ENCODE measurements at regions not wholly inside any gene's neighbourhood (a gene's known extent, or its start where the extent isn't known, plus 50 kb on each side); places are given as distances from the start of the nearest gene placed in this dataset.

DNA sequence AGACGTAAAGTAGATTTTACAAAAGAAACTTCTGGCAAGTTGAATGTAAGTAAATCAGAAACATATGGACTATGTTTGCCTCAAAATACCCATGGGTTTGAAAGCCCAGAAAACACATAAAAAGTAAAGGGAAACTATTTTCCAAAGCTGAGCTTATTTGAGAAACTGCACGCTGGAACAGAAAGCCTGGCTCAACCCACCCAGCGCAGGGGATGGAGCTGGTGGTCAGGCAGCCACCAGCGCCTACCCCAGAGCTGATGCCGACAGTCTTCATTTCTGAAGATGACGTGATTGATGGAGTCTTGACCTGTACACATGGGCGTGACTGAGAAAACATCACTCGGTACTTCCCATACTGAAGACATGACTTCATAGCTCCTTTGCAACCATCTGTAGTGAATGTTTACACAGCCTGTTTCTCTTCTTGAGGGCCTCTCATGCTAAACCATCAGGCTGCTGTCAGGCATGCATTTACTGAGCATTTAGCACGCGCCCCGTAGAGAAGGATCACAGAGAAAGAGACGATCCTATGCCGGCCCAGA, 232.6 kb upstream of the AUTS2 start:
- H3K27ac Mint-ChIP-seq, result no peak overlapping the region
- H3K9me3 Mint-ChIP-seq, result peaks cover 0 to 8% (median 1%) of the 10 kb centered on the region in 8 donors
- Histone ChIP-seq H3K4me1 (ENCODE audit: insufficient read depth, low read length) (no peaks in the 10 kb centered on the region), H3K9me3 (ENCODE audit: control insufficient read depth in 1 of 2, low read length in 2 of 2) (no peaks in the 10 kb centered on the region), H3K27ac (ENCODE audit: low read depth, low read length) (no peak overlapping the region), H3K4me3 (ENCODE audit: low read length in 2 of 2) (no peak overlapping the region), H3K36me3 (ENCODE audit: insufficient read depth, low read length) (no peaks in the 10 kb centered on the region), H3K27me3 (ENCODE audit: insufficient read depth, low read length) (no peaks in the 10 kb centered on the region)
- H3K4me1 Mint-ChIP-seq, result no peaks in the 10 kb centered on the region
- intact Hi-C loops (cut with micrococcal nuclease), result no loop called here
- POLR2A ChIA-PET (ENCODE audit: partially characterized antibody), result no interaction called here
- no peak overlapping the region for H3K4me3 Mint-ChIP-seq
- no peak for DNase-seq
- no peaks in the 10 kb centered on the region for H3K36me3 Mint-ChIP-seq
- CTCF ChIA-PET (ENCODE audit: partially characterized antibody), result no interaction called here
- no peaks in the 10 kb centered on the region for H3K27me3 Mint-ChIP-seq

DNA sequence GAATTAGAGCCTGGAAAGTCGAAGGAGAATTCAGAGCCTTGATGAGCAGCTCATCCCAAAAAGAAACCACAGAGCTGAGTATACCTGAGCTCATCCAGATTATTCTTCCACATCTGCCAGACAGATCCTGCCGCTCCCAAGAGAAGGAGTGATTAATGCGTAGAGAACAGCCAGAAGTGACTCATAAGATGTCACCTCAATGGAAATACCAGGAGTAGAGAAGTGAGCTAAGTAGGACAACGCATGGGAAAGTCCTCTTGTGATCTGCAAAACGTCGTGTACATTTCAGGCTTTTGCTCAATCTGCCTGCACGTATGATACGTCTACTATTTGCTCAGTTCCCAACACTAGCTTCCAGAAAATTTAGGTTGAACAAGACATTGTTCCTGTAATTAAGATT, 230.5 kb upstream of the AUTS2 start:
- no peaks in the 10 kb centered on the region for H3K36me3 Mint-ChIP-seq
- Histone ChIP-seq H3K36me3 (ENCODE audit: insufficient read depth, low read length) (no peaks in the 10 kb centered on the region), H3K9me3 (ENCODE audit: control insufficient read depth in 1 of 2, low read length in 2 of 2) (no peaks in the 10 kb centered on the region), H3K27ac (ENCODE audit: low read depth, low read length) (no peak overlapping the region), H3K4me3 (ENCODE audit: low read length in 2 of 2) (no peak overlapping the region), H3K27me3 (ENCODE audit: insufficient read depth, low read length) (no peaks in the 10 kb centered on the region), H3K4me1 (ENCODE audit: insufficient read depth, low read length) (no peaks in the 10 kb centered on the region)
- H3K27ac Mint-ChIP-seq, result peak overlapping the region in 1 of 7 donors; percentile 53
- peaks cover 0 to 8% (median 3%) of the 10 kb centered on the region in 8 donors for H3K9me3 Mint-ChIP-seq
- POLR2A ChIA-PET (ENCODE audit: partially characterized antibody), result no interaction called here
- intact Hi-C loops (cut with micrococcal nuclease), result no loop called here
- CTCF ChIA-PET (ENCODE audit: partially characterized antibody), result no interaction called here
- H3K27me3 Mint-ChIP-seq, result no peaks in the 10 kb centered on the region
- H3K4me3 Mint-ChIP-seq, result no peak overlapping the region
- no peaks in the 10 kb centered on the region for H3K4me1 Mint-ChIP-seq
- no peak for DNase-seq

DNA sequence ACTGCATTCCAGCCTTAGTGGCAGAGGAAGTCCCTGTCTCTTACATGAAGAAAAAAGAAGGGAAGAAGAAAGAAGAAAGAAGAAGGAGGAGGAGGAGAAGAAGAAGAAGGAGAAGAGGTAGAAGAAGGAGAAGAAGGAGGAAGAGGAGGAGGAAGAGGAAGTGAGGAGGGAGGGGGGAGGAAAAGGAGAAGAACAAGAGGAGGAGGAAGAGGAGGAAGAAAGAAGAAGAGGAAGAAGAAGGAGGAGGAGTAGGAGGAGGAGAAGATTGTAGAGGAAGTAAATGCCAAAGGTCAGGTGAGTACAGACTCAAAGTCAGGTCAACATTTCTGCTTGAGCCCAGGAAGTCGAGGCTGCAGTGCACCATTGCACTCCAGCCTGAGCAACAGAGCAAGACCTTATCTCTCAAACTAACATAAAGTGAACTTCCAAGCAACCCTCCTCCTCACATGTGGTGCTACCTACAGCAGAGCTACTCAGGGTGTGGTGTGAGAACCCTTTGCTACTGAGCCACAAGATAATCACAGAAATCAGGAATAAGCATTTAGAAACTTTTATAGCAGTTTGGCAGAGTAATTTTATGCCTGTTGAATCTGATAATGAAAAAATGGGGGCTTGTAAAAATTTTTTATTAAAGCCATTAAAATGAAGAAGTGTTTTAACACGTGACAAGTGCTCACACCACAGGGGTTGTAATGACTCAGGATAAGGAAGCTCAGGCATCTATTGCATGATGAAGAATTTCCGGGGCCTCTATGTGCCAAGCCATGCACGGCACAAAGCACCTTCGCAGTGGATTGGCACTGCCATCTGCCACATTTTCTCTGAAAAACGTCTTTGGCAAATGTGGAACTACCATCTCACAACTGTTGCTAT, 224.9 kb upstream of the AUTS2 start:
- no peaks in the 10 kb centered on the region for H3K27me3 Mint-ChIP-seq
- H3K4me1 ChIP-seq (ENCODE audit: insufficient read depth, low read length), result no peaks in the 10 kb centered on the region
- no peaks in the 10 kb centered on the region for H3K9me3 ChIP-seq (ENCODE audit: control insufficient read depth in 1 of 2, low read length in 2 of 2)
- intact Hi-C loops (cut with micrococcal nuclease), result no loop called here
- no peaks in the 10 kb centered on the region for H3K4me1 Mint-ChIP-seq
- no peaks in the 10 kb centered on the region for H3K27me3 ChIP-seq (ENCODE audit: insufficient read depth, low read length)
- no peak overlapping the region for H3K4me3 ChIP-seq (ENCODE audit: low read length in 2 of 2)
- H3K27ac ChIP-seq (ENCODE audit: low read depth, low read length), result no peak overlapping the region
- ChIA-PET CTCF (ENCODE audit: partially characterized antibody) (interaction anchor here (1.0 kb wide), 1 partner anchor 10 kb away, joined by 4 read pairs; no protein-coding TSS in a partner anchor), POLR2A (ENCODE audit: partially characterized antibody) (no interaction called here)
- no peak overlapping the region for H3K27ac Mint-ChIP-seq
- no peak for DNase-seq
- H3K9me3 Mint-ChIP-seq, result peaks cover 0 to 19% (median 2%) of the 10 kb centered on the region in 8 donors
- no peaks in the 10 kb centered on the region for H3K36me3 Mint-ChIP-seq
- H3K36me3 ChIP-seq (ENCODE audit: insufficient read depth, low read length), result no peaks in the 10 kb centered on the region
- H3K4me3 Mint-ChIP-seq, result peak overlapping the region in 1 of 8 donors; percentile 9

DNA sequence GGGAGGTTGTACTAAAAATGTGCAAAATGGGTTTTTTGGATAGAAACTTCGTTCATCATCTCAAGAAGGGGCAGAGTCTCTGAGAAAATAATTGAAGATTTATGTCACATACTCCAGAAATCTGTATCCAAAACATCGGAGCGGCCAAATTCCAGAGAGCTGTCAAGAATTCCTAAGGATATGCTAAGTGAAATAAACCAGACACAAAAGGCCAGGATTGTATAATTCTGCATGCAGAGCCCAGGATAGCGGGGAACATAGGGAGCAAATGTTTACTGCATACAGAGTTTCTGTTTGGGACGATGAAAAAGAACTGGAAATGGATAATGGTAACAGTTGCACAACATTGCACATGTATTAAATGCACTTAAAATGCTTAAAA, 224.2 kb upstream of the AUTS2 start:
- H3K27ac Mint-ChIP-seq, result no peak overlapping the region
- peaks cover 0 to 2% of the 10 kb centered on the region in 2 donors for H3K27me3 Mint-ChIP-seq
- peaks cover 0 to 19% (median 6%) of the 10 kb centered on the region in 8 donors for H3K9me3 Mint-ChIP-seq
- intact Hi-C loops (cut with micrococcal nuclease), result no loop called here
- ChIA-PET POLR2A (ENCODE audit: partially characterized antibody) (no interaction called here), CTCF (ENCODE audit: partially characterized antibody) (no interaction called here)
- no peak overlapping the region for H3K4me3 Mint-ChIP-seq
- no peaks in the 10 kb centered on the region for H3K4me1 ChIP-seq (ENCODE audit: insufficient read depth, low read length)
- DNase-seq, result no peak
- no peaks in the 10 kb centered on the region for H3K27me3 ChIP-seq (ENCODE audit: insufficient read depth, low read length)
- H3K4me3 ChIP-seq (ENCODE audit: low read length in 2 of 2), result no peak overlapping the region
- H3K27ac ChIP-seq (ENCODE audit: low read depth, low read length), result no peak overlapping the region
- no peaks in the 10 kb centered on the region for H3K36me3 Mint-ChIP-seq
- no peaks in the 10 kb centered on the region for H3K9me3 ChIP-seq (ENCODE audit: control insufficient read depth in 1 of 2, low read length in 2 of 2)
- no peaks in the 10 kb centered on the region for H3K36me3 ChIP-seq (ENCODE audit: insufficient read depth, low read length)
- H3K4me1 Mint-ChIP-seq, result no peaks in the 10 kb centered on the region

DNA sequence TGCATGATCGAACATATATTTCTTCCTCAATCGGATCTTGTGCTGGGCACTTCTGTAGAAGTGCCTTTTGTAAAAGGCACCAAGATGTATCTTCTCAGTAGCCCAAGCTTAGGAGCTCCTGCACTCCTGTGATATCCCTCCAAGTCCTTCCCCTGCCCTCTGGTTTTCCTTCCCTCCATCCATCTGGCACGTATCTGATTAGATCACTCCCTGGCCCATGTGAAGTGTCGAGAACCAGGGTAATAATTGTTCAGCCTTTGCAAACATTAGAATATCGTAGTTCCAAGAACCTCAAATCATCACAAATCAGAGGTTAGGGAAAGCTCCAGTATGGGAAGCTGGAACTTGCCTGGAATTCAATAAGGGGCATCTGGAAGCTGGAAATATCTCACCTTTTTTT, 221.1 kb upstream of the AUTS2 start:
- ChIA-PET CTCF (ENCODE audit: partially characterized antibody) (no interaction called here), POLR2A (ENCODE audit: partially characterized antibody) (no interaction called here)
- H3K36me3 Mint-ChIP-seq, result no peaks in the 10 kb centered on the region

DNA sequence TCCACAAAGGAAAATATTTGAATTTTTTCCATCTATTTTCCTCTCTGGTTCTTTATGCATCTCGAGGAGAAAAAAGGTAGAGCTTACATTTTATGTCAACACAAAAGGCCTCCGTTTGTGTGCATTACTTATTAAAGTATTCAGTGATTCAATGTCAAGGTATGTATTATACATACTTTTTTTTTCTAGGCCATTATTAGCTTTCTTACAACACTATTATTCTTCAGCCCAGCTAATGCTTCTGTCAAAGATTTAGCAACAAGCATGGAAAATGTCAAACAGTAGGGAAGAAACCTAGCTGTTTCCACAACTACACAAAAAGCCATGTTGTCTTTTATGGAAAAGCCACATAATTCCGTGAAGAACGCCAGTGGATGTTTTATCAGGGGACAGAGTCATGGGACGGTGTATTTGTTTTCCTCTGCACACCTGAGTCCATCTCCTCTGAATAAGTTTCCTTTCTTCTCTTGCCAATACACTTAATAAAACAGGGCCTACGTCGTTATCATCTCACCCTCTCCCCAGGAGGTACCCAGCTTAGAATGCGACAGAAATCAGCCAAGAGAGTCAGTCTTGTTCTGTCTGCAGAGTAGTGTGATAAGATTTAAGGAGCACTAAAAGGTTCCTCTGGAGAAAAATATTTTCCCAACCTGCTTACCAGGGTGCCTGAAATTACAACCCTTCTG, 209.7 kb upstream of the AUTS2 start:
- no peaks in the 10 kb centered on the region for H3K4me1 ChIP-seq (ENCODE audit: insufficient read depth, low read length)
- H3K36me3 Mint-ChIP-seq, result no peaks in the 10 kb centered on the region
- H3K4me3 ChIP-seq (ENCODE audit: low read length in 2 of 2), result no peak overlapping the region
- ChIA-PET POLR2A (ENCODE audit: partially characterized antibody) (no interaction called here), CTCF (ENCODE audit: partially characterized antibody) (no interaction called here)
- H3K27ac ChIP-seq (ENCODE audit: low read depth, low read length), result no peak overlapping the region
- H3K36me3 ChIP-seq (ENCODE audit: insufficient read depth, low read length), result no peaks in the 10 kb centered on the region
- H3K27me3 Mint-ChIP-seq, result no peaks in the 10 kb centered on the region
- H3K9me3 Mint-ChIP-seq, result peaks cover 0 to 14% (median 2%) of the 10 kb centered on the region in 8 donors
- no peak for DNase-seq
- no peaks in the 10 kb centered on the region for H3K4me1 Mint-ChIP-seq
- no peak overlapping the region for H3K4me3 Mint-ChIP-seq
- no peaks in the 10 kb centered on the region for H3K27me3 ChIP-seq (ENCODE audit: insufficient read depth, low read length)
- H3K27ac Mint-ChIP-seq, result no peak overlapping the region
- intact Hi-C loops (cut with micrococcal nuclease), result no loop called here
- H3K9me3 ChIP-seq (ENCODE audit: control insufficient read depth in 1 of 2, low read length in 2 of 2), result peaks cover 0 to 4% of the 10 kb centered on the region in 2 donors

More for the DNA sequence above, 221.1 kb upstream of the AUTS2 start:
- no peak overlapping the region for H3K4me3 Mint-ChIP-seq
- H3K27me3 Mint-ChIP-seq, result peaks cover 0 to 2% of the 10 kb centered on the region in 2 donors
- Histone ChIP-seq H3K27me3 (ENCODE audit: insufficient read depth, low read length) (no peaks in the 10 kb centered on the region), H3K4me1 (ENCODE audit: insufficient read depth, low read length) (no peaks in the 10 kb centered on the region), H3K9me3 (ENCODE audit: control insufficient read depth in 1 of 2, low read length in 2 of 2) (no peaks in the 10 kb centered on the region), H3K4me3 (ENCODE audit: low read length in 2 of 2) (no peak overlapping the region), H3K27ac (ENCODE audit: low read depth, low read length) (no peak overlapping the region), H3K36me3 (ENCODE audit: insufficient read depth, low read length) (no peaks in the 10 kb centered on the region)
- H3K4me1 Mint-ChIP-seq, result no peaks in the 10 kb centered on the region
- no peak overlapping the region for H3K27ac Mint-ChIP-seq
- intact Hi-C loops (cut with micrococcal nuclease), result no loop called here
- H3K9me3 Mint-ChIP-seq, result peaks cover 0 to 12% (median 6%) of the 10 kb centered on the region in 8 donors
- no peak for DNase-seq

DNA sequence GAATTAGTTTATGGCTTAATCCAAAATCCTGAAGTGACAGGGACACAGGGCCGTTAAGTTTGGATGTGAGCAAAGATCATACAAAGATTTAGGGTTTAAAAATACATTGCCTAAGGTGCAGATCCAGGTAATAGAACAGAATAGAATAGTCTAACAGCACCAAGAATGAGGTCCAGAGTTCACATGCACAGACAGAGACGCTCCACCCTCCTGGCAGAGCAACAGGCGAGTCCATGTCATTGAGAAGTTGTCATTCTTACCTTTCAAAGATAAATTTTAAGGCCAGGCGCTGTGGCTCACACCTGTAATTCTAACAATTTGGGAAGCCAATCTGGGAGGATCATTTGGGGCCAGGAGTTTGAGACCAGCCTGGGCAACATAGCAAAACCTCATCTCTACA, 209.1 kb upstream of the AUTS2 start:
- Histone ChIP-seq H3K4me3 (ENCODE audit: low read length in 2 of 2) (no peak overlapping the region), H3K4me1 (ENCODE audit: insufficient read depth, low read length) (no peaks in the 10 kb centered on the region), H3K9me3 (ENCODE audit: control insufficient read depth in 1 of 2, low read length in 2 of 2) (peaks cover 0 to 3% of the 10 kb centered on the region in 2 donors), H3K27ac (ENCODE audit: low read depth, low read length) (no peak overlapping the region), H3K27me3 (ENCODE audit: insufficient read depth, low read length) (no peaks in the 10 kb centered on the region), H3K36me3 (ENCODE audit: insufficient read depth, low read length) (no peaks in the 10 kb centered on the region)
- Mint-ChIP-seq H3K4me1 (no peaks in the 10 kb centered on the region), H3K27ac (no peak overlapping the region), H3K4me3 (no peak overlapping the region), H3K9me3 (peaks cover 0 to 14% (median under 1%) of the 10 kb centered on the region in 8 donors), H3K27me3 (no peaks in the 10 kb centered on the region), H3K36me3 (no peaks in the 10 kb centered on the region)
- ChIA-PET CTCF (ENCODE audit: partially characterized antibody) (no interaction called here), POLR2A (ENCODE audit: partially characterized antibody) (no interaction called here)
- intact Hi-C loops (cut with micrococcal nuclease), result no loop called here
- no peak for DNase-seq
